ENCODE measurements at regions not wholly inside any gene's neighbourhood (a gene's known extent, or its start where the extent isn't known, plus 50 kb on each side); places are given as distances from the start of the nearest gene placed in this dataset.

- no peak overlapping the region for H2BK20ac ChIP-seq (ENCODE audit: low read depth, low read length, poor library complexity, severe bottlenecking)
- no peak overlapping the region for H4K91ac ChIP-seq (ENCODE audit: insufficient read length, low read depth, low read length)
- H3K14ac ChIP-seq (ENCODE audit: insufficient read depth, low read length) = no peak overlapping the region
- no peak overlapping the region for H2BK120ac ChIP-seq (ENCODE audit: low read depth, low read length, poor library complexity, severe bottlenecking)
- H3K27me3 Mint-ChIP-seq (ENCODE audit: low read depth) = no peaks in the 10 kb centered on the region; the same call in 1 of the 2 replicates
- H4K5ac ChIP-seq (ENCODE audit: insufficient read length, low read depth, low read length) = no peak overlapping the region
- H4K8ac ChIP-seq (replicated peaks; ENCODE audit: insufficient read length, low read depth, low read length) = no peak overlapping the region
- no peak overlapping the region for H3K18ac ChIP-seq (ENCODE audit: insufficient read length, low read depth, low read length)
- no peaks in the 10 kb centered on the region; the same call in 1 of the 2 replicates for H3K4me1 ChIP-seq (ENCODE audit: insufficient read depth, low read length)
- no peaks in the 10 kb centered on the region for H3K79me1 ChIP-seq (ENCODE audit: insufficient read depth, low read depth, low read length, poor library complexity, severe bottlenecking)
- no peaks in the 10 kb centered on the region for H3K9me3 ChIP-seq (ENCODE audit: control insufficient read depth, low read depth, low read length)
- TF ChIP-seq CTCF (conservative IDR thresholded peaks at IDR 0.05) = no peak
- no peak overlapping the region for H3K4me2 ChIP-seq (ENCODE audit: insufficient read depth, insufficient read length, low read length)
- no peak overlapping the region for H3K23ac ChIP-seq (ENCODE audit: insufficient read length, low read depth, low read length)
- no peak overlapping the region for H2BK5ac ChIP-seq (ENCODE audit: insufficient read length, low read length)
- H2AFZ ChIP-seq (ENCODE audit: low read length) = no peak overlapping the region
- H3K27ac ChIP-seq (ENCODE audit: insufficient read length, low read depth, low read length) = no peak overlapping the region
- H3T11ph ChIP-seq (ENCODE audit: low read length) = no peak overlapping the region
- H3K4me1 Mint-ChIP-seq = peaks cover 39 to 40% of the 10 kb centered on the region in 2 experiments
- no peak overlapping the region for H3K4ac ChIP-seq (ENCODE audit: low read depth, low read length)
- H3K56ac ChIP-seq (ENCODE audit: insufficient read length, low read depth, low read length) = no peak overlapping the region
- H3K27me3 ChIP-seq (ENCODE audit: insufficient read depth, low read length) = no peaks in the 10 kb centered on the region
- H3K9ac ChIP-seq (ENCODE audit: extremely low read depth, insufficient read length, low read length) = no peak overlapping the region
- H3K36me3 Mint-ChIP-seq (ENCODE audit: insufficient read depth in 1 of 3, low read depth in 3 of 3) = peaks cover 46 to 63% (median 56%) of the 10 kb centered on the region in 3 experiments
- no peaks in the 10 kb centered on the region for H4K20me1 ChIP-seq (ENCODE audit: control insufficient read depth, insufficient read depth, insufficient read length)
- H2BK12ac ChIP-seq (ENCODE audit: insufficient read length, low read depth, low read length) = no peak overlapping the region
- no peak overlapping the region; a peak in 1 of 5 replicates for H3K4me3 Mint-ChIP-seq
- 0 out of 5 replicates have a peak, but pooled peaks cover 0 to 3% of the 10 kb centered on the region in 2 experiments for H3K9me3 Mint-ChIP-seq
- no peak overlapping the region for H2AK5ac ChIP-seq (ENCODE audit: insufficient read length, low read length)
- no peak for DNase-seq
- 0 out of 2 replicates have a peak, but pooled peaks cover 1% of the 10 kb centered on the region for H3K79me2 ChIP-seq (ENCODE audit: insufficient read depth, low read length)
- no peaks in the 10 kb centered on the region for H3K23me2 ChIP-seq (ENCODE audit: insufficient read length, low read depth, low read length, poor library complexity, severe bottlenecking)
- no peak overlapping the region for H2BK15ac ChIP-seq (ENCODE audit: low read depth, low read length)
- H3K27ac Mint-ChIP-seq = peak overlapping the region in 2 of 3 experiments; percentile 2 to 31; a peak in 2 of 7 replicates
Observed at GRCh38 chr2:209308415-209308814, 115.4 kb upstream of the MAP2 start.

All from H9 (cell line).